ENCODE measurements at regions not wholly inside any gene's neighbourhood (a gene's known extent, or its start where the extent isn't known, plus 50 kb on each side); places are given as distances from the start of the nearest gene placed in this dataset.
"Not testable (repeated sequence)": the region's sequence is repeated elsewhere in the genome, so short reads cannot be mapped to it uniquely, and the experiment has no call there.

GRCh38 chr12:114829244-114829643, 145.3 kb upstream of the TBX3 start:
- not testable (repeated sequence) for TF ChIP-seq POLR2A (IDR thresholded peaks at IDR 0.05)
- TF ChIP-seq, protein P1, sequence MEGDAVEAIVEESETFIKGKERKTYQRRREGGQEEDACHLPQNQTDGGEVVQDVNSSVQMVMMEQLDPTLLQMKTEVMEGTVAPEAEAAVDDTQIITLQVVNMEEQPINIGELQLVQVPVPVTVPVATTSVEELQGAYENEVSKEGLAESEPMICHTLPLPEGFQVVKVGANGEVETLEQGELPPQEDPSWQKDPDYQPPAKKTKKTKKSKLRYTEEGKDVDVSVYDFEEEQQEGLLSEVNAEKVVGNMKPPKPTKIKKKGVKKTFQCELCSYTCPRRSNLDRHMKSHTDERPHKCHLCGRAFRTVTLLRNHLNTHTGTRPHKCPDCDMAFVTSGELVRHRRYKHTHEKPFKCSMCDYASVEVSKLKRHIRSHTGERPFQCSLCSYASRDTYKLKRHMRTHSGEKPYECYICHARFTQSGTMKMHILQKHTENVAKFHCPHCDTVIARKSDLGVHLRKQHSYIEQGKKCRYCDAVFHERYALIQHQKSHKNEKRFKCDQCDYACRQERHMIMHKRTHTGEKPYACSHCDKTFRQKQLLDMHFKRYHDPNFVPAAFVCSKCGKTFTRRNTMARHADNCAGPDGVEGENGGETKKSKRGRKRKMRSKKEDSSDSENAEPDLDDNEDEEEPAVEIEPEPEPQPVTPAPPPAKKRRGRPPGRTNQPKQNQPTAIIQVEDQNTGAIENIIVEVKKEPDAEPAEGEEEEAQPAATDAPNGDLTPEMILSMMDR (IDR thresholded peaks at IDR 0.05 in 4 of 5, conservative IDR thresholded peaks at IDR 0.05 in 1 of 5): not testable (repeated sequence)

All from gastrocnemius medialis (tissue), 4 donors.